GM23338 (cell line): ENCODE measurements at regions not wholly inside any gene's neighbourhood (a gene's known extent, or its start where the extent isn't known, plus 50 kb on each side); places are given as distances from the start of the nearest gene placed in this dataset.

ENCODE experiments used
- ATAC-seq: fragments of 200-7000 bp; cut with Tn5 transposase; 3 replicates; pipeline ENCODE4 v1.9.1; 2020
- DNase-seq: peaks from one replicate; pipeline ENCODE4 v3.0.0-alpha.2; 2015; ENCODE audit warnings: low spot score
- H2AFZ ChIP-seq: fragments of 200-600 bp; sonication (generic); 2 replicates; pipeline ENCODE4 v1.8.0; 2016; ENCODE audit warnings: antibody characterized with exemption, mild to moderate bottlenecking, moderate library complexity
- H3F3A ChIP-seq: fragments of 200-600 bp; sonication (generic); replicated peaks from 2 replicates; pipeline ENCODE4 v1.8.0; 2017; ENCODE audit warnings: antibody characterized with exemption, mixed run types, low read depth
- H3K27ac ChIP-seq: fragments of 200-600 bp; sonication (generic); 2 replicates; pipeline ENCODE4 v1.6.1; 2016; ENCODE audit warnings: low read depth
- H3K27me3 ChIP-seq: fragments of 200-600 bp; sonication (generic); 2 replicates; pipeline ENCODE4 v1.8.0; 2016; ENCODE audit warnings: mild to moderate bottlenecking, mixed run types, moderate library complexity; ENCODE audit not compliant: insufficient read depth
- H3K36me3 ChIP-seq: fragments of 200-600 bp; sonication (generic); 2 replicates; pipeline ENCODE4 v1.8.0; 2016; ENCODE audit warnings: mild to moderate bottlenecking; ENCODE audit not compliant: insufficient read depth
- H3K4me1 ChIP-seq: fragments of 200-600 bp; sonication (generic); 2 replicates; pipeline ENCODE4 v1.8.0; 2016; ENCODE audit warnings: mild to moderate bottlenecking, moderate library complexity; ENCODE audit not compliant: insufficient read depth
- H3K4me2 ChIP-seq: fragments of 200-600 bp; sonication (generic); 2 replicates; pipeline ENCODE4 v1.7.1; 2017; ENCODE audit warnings: mixed run types
- H3K4me3 ChIP-seq: fragments of 200-600 bp; sonication (generic); 2 replicates; pipeline ENCODE4 v1.6.1; 2016; ENCODE audit warnings: mixed run types
- H3K79me2 ChIP-seq: fragments of 200-600 bp; sonication (generic); replicated peaks from 2 replicates; pipeline ENCODE4 v1.8.0; 2017; ENCODE audit warnings: mild to moderate bottlenecking; ENCODE audit not compliant: insufficient read depth
- H3K9me2 ChIP-seq: fragments of 200-600 bp; sonication (generic); 2 replicates; pipeline ENCODE4 v1.8.0; 2017; ENCODE audit not compliant: insufficient read depth
- H4K20me1 ChIP-seq: fragments of 200-600 bp; sonication (generic); replicated peaks from 2 replicates; pipeline ENCODE4 v1.8.0; 2017; ENCODE audit warnings: mild to moderate bottlenecking; ENCODE audit not compliant: insufficient read depth
- H3K27ac Mint-ChIP-seq: 2 replicates; pipeline ENCODE4 v1.8.0; 2020; ENCODE audit warnings: inconsistent platforms, mild to moderate bottlenecking, moderate library complexity, mixed read lengths
- H3K27me3 Mint-ChIP-seq: 3 replicates; pipeline ENCODE4 v1.8.0; 2022; ENCODE audit warnings: low read depth, mild to moderate bottlenecking, moderate library complexity, mixed read lengths, inconsistent platforms; ENCODE audit not compliant: insufficient read depth, poor library complexity
- H3K36me3 Mint-ChIP-seq: 3 replicates; pipeline ENCODE4 v1.8.0; 2021; ENCODE audit warnings: low read depth, mild to moderate bottlenecking, inconsistent platforms, moderate library complexity, mixed read lengths
- H3K4me1 Mint-ChIP-seq: 3 replicates; pipeline ENCODE4 v1.8.0; 2020; ENCODE audit warnings: mild to moderate bottlenecking, inconsistent platforms, mixed read lengths
- H3K4me3 Mint-ChIP-seq: 3 replicates; pipeline ENCODE4 v1.8.0; 2021; ENCODE audit warnings: moderate library complexity, mild to moderate bottlenecking, inconsistent platforms, mixed read lengths
- H3K9me3 Mint-ChIP-seq: 3 replicates; pipeline ENCODE4 v1.8.0; 2020; ENCODE audit warnings: moderate library complexity, mild to moderate bottlenecking, inconsistent platforms, mixed read lengths
- CREB1 ChIP-seq: fragments of 250-450 bp; sonication (Bioruptor Pico); IDR thresholded peaks from 2 replicates; pipeline ENCODE4 v1.5.0; 2020; ENCODE audit warnings: low read depth, mild to moderate bottlenecking, moderate library complexity
- CTCF ChIP-seq, 2 experiments: fragments of 200-600 bp in 1 of 2; sonication (generic) in 1 of 2; conservative IDR thresholded peaks; 2 replicates each; pipeline versions ENCODE4 v1.5.1 to v1.6.1; 2016 to 2017; ENCODE audit warnings: antibody characterized with exemption in 2 of 2, low read depth in 2 of 2, mild to moderate bottlenecking in 2 of 2, moderate library complexity in 1 of 2
- ETS1 ChIP-seq: IDR thresholded peaks from 2 replicates; pipeline ENCODE4 v1.6.1; 2016; ENCODE audit warnings: antibody characterized with exemption
- EZH2 ChIP-seq: fragments of 200-600 bp; sonication (generic); IDR thresholded peaks from one replicate; pipeline ENCODE4 v1.8.0; 2017; ENCODE audit warnings: antibody characterized with exemption, mild to moderate bottlenecking, low read depth; ENCODE audit not compliant: unreplicated experiment
- EZH2phosphoT487 ChIP-seq: fragments of 200-600 bp; sonication (generic); IDR thresholded peaks from one replicate; pipeline ENCODE4 v1.8.1; 2018; ENCODE audit warnings: antibody characterized with exemption; ENCODE audit not compliant: unreplicated experiment
- JUNB ChIP-seq: IDR thresholded peaks from one replicate; pipeline ENCODE4 v1.6.1; 2016; ENCODE audit warnings: antibody characterized with exemption; ENCODE audit not compliant: unreplicated experiment
- NANOG ChIP-seq: IDR thresholded peaks from 2 replicates; pipeline ENCODE4 v1.6.1; 2016; ENCODE audit warnings: antibody characterized with exemption, borderline replicate concordance
- POLR2AphosphoS5 ChIP-seq: IDR thresholded peaks from 2 replicates; pipeline ENCODE4 v1.6.1; 2016; ENCODE audit warnings: antibody characterized with exemption, low read depth
- REST ChIP-seq: IDR thresholded peaks from one replicate; pipeline ENCODE4 v1.6.1; 2018; ENCODE audit warnings: antibody characterized with exemption; ENCODE audit not compliant: unreplicated experiment
- ZNF331 ChIP-seq: fragments of 250-450 bp; sonication (Bioruptor Pico); IDR thresholded peaks from 2 replicates; pipeline ENCODE4 v1.5.0; 2020; ENCODE audit warnings: low read depth, mild to moderate bottlenecking, moderate library complexity

- TF ChIP-seq REST (no peak), ETS1 (no peak), CREB1 (CRISPR knock-in tag) (no peak), JUNB (no peak), NANOG (no peak), CTCF (conservative IDR thresholded peaks at IDR 0.05; ENCODE audit: low read depth in 2 of 2) (no peak), ZNF331 (CRISPR knock-in tag) (no peak), POLR2AphosphoS5 (no peak), EZH2 (no peak)
These were observed 690.9 kb upstream of the CDH18 start (continued) for GRCh38 chr5:20678814-20679298.

GRCh38 chr5:20678386-20678785, 690.4 kb upstream of the CDH18 start:
- Mint-ChIP-seq H3K9me3 (no peaks in the 10 kb centered on the region), H3K4me1 (peaks cover 13% of the 10 kb centered on the region), H3K27ac (no peak overlapping the region), H3K27me3 (no peaks in the 10 kb centered on the region), H3K36me3 (no peaks in the 10 kb centered on the region), H3K4me3 (no peak overlapping the region)
- Histone ChIP-seq H2AFZ (no peak overlapping the region), H3K9me2 (no peaks in the 10 kb centered on the region), H4K20me1 (no peaks in the 10 kb centered on the region), H3K4me3 (no peak overlapping the region), H3K79me2 (no peaks in the 10 kb centered on the region), H3K4me2 (no peak overlapping the region), H3K36me3 (no peaks in the 10 kb centered on the region), H3K4me1 (peaks cover 15% of the 10 kb centered on the region), H3K27ac (no peak overlapping the region), H3F3A (no peaks in the 10 kb centered on the region), H3K27me3 (no peaks in the 10 kb centered on the region)
- no peak for DNase-seq
- no peak for ATAC-seq
- TF ChIP-seq EZH2 (no peak), NANOG (no peak), CTCF (conservative IDR thresholded peaks at IDR 0.05; ENCODE audit: low read depth in 2 of 2) (no peak), REST (no peak), POLR2AphosphoS5 (no peak), EZH2phosphoT487 (no peak)
